HG02642 (cell line): ENCODE measurements at regions not wholly inside any gene's neighbourhood (a gene's known extent, or its start where the extent isn't known, plus 50 kb on each side); places are given as distances from the start of the nearest gene placed in this dataset.
"Not testable (repeated sequence)": the region's sequence is repeated elsewhere in the genome, so short reads cannot be mapped to it uniquely, and the experiment has no call there.

Experiments
- ATAC-seq: cut with Tn5 transposase; IDR thresholded peaks from one replicate; pipeline ENCODE4 v1.9.1; 2021; ENCODE audit warnings: mild to moderate bottlenecking; ENCODE audit not compliant: unreplicated experiment, poor library complexity

DNA sequence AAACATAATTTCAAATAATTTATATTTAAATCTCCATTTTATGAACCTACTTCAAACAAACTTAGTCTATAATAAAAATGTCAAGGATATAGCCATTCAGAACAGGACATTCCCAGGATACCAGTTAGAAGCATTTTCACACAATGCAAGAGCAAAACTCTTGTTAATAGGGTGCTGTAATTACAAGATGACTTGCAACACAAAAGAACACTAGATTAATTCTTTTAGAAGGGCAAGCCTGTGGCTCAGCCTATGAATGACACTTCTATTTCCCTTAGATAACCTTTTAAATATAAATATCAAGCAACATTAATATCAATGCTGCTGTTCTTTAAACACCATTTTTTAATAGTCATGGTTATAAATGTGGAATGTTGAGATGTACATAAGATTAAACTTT lies 157.9 kb upstream of the SCN7A start:
- no peak for ATAC-seq

DNA sequence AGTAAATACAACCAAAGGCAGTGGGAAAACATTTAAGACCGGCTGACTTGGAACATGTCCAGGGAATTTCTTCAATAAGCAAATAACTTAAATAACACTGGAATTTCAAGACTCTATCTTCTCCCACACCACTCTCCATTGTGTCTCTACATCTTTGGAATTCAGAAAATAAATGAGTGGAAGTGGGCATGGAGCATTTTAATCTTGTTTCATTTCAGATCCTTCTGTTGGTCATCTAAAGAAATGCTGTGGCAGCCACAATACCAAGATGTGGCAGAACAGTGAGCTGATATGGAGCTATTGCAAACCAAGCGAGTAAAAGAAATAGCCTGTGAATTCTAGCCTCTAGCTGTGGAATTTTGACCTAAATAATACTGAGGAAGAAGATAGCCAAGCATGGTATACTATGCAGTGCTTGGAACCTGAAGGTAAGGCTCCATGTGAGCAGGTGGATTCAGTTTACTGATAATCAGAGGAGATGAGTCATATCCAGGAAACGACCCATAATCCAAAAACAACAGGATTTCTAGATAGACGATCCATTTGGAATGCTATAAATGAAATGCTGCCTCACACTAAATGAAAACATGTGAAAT lies 157.1 kb upstream of the SCN7A start:
- ATAC-seq, result no peak

DNA sequence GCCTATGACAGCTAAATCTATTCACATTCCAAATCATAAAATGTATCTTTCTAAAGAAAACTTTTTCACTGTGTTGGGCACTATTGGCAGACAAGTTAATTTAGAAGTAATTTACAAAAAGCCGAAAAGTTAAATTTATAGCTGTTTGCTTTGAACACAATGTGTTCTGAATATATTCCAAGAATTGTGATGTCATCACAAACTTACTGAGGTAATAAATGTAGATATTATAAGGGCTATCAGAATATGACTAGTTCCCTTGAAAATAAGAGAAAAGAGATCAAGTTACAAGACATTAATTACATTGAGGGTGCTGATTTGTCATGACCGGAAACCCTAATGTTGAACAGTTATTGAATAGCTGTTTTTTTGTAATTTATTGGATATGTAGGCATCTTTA lies 153.9 kb upstream of the SCN7A start:
- ATAC-seq, result no peak

DNA sequence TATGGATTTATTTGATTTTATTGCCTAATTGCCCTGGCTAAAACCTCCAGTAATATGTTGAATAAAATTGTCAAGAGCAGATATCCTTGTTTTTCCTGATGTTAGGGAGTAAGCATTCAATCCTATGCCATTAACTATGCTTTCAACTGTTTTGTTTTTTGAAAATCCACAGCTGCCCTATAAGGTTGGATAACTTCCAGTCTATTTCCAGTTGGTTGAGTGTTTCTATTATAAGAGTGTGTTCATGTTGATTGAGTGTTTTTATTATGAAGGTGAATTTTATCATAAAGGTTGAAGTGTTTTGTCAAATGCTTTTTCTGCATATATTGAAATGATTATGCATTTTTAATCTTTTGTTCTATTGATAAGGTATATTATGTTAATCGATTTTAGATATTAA lies 149.9 kb upstream of the SCN7A start:
- no peak for ATAC-seq

DNA sequence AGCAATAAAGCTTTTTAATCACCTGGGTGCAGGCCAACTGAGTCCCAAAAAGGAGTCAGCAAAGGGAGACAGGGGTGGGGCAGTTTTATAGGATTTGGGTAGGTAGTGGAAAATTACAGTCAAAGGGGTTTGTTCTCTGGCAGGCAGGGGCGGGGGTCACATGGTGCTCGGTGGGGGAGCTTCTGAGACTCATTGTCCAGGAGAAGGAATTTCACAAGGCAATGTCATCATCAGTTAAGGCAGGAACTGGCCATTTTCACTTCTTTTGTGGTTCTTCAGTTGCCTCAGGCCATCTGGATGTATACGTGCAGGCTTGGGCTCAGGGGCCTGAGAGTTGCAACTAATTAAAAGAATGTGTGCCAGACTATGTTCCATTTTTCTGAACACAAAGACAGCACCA lies 147.5 kb upstream of the SCN7A start:
- not testable (repeated sequence) for ATAC-seq

DNA sequence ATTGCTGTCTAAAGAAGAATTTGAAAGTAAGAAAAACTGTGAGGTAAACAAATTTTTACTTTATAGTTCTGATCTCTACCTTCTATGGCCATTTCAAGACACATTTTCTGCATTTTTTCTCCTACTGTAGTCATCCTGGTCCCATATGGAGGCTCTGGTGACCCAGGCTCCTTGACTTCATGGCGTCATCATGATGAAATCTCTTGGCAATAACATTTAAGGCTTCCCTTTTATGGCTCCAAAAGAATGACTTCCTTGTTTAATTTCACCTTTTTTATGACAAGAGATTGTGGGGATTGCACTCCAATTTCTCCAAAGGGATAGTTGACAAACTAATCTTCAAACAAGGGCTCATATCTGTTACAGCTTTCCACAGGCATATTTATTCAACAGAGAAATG lies 143.0 kb upstream of the SCN7A start:
- no peak for ATAC-seq

DNA sequence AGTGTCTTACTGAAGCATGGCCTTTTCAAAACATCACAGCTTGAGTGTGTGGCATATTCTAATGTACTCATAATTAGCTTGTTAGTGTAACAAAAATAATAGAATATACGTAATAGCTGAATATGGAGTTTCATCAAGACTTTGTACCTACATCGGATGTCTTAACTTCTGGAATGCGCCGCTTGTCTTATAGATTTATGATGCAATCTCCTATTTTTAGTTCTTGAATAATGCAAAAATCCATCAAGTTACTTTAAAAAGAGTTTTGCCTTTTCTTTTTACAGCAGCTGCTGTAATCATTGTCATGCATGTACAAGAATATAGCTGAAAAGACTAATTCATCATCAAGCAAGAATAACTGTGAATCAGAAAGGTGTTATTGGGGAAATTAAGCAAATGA lies 140.7 kb upstream of the SCN7A start:
- no peak for ATAC-seq

DNA sequence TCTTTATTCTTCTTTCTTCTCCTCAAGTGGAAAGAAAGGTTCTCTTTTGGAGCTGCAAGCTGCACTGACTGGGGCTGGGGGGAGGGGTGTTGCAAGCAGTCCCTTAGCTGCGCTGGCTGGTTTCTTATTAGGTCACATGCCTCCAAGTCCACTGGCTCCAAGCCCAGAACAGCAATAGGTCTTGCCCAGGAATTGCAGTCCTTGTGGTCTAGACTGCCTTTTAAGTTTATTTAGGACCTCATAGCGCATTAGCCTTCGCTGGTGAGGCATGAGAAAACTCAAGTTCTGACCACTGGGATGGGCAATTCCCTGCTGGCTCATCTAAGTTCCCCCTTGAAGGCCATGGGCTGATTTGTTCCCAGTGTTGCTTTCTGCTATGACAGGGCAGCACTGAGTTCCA lies 138.6 kb upstream of the SCN7A start:
- ATAC-seq, result no peak

DNA sequence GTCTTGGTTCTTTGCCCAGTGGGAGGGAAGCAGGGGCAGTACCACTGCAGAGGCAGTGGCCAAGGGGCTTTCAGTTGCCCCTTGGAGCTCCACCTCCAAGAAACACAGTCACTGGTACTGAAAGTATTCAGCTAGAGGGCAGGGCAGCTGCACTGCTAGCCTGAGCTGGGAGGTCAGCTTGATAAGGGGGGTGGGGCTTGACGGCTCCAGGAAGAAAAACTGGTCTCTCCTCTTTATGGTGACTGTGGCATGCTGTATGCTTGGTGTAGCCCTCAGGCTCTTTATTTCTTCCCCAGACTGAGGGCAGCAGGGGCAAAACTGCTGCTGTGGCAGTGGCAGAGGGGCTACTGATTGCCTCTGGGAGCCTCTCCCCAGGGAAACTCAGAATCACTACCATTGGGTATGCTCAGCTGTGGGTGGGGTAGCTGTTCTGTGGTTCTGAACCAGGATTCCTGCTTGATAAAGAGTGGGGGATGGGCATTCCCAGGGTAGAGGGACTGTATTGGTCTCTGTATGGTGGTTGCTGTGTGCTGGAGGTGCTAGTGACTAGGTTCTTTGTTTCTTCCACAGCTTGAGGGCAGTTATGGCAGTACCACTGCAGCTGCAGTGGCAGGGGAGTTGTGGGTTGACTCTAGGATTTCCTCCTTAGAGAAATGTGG lies 134.6 kb upstream of the SCN7A start:
- no peak for ATAC-seq

DNA sequence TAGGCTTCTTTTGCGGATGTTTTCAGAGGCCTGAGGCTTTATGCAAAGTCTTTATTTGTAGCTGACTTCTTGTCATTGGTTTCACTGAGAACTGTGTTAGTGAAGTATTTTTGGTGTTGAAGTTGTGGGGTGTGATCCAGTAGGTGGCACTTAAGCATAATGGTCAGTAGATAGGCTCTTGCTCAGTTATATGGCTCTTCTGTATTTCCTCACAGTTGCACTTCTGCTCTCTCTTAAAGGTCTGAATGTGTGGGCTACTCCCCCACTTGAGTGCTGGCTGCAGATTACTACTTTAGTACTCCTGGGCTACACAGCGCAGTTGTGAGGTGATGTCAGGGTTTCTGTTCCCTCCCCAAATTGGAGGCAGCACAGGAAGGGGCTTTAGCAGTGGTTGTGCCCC lies 133.8 kb upstream of the SCN7A start:
- no peak for ATAC-seq

DNA sequence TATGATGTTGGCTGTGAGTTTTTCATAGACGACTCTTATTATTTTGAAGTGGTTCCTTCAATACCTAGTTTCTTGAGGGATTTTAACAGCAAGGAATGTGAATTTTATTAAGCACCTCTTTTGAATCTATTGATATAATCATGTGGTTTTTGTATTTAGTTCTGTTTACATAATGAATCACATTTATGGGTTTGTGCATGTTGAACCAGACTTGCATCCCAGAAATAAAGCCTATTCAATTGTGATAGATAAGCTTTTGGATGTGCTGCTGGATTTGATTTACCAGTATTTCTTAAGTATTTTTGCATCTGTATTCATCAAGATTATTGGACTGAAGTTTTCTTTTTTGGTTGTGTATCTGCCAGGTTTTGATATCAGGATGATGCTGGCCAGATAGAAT lies 131.6 kb upstream of the SCN7A start:
- ATAC-seq, result no peak

DNA sequence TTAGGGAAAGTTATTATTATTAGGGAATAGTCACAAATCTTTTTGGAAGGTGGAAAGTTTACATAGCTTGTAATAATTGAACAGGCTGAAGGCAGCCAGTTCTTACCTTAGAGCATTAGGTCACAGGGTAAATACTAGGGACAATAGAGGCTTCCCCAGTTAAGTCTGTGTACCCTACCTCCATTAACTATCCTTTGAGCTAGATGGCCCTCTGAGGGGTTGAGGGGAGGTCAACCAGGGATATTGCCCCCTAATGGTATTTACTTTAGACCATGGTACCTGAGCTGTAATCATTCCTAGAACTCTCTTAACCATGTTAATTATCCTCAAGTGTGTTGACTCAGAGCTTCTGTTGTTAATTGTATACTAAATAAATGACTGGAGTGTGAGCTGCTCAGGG lies 120.5 kb upstream of the SCN7A start:
- no peak for ATAC-seq

DNA sequence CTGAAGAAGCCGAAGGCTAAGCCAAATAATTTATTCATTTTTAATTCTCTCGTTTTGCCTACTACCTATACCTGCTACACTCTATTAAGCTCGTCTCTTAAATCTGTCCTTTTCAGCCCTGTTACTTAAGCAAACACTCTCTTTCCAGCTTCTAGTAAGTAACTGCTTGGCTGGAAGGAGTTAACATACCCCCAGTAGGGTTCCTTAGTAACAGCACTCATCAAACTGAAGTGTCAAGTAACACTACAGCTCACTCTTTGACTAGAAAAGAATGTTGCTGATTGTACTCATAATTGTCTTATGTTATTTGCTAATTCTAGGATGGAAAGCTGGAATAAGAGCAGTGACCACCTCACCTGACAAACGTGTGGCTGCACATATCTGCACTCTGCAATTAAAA lies 120.0 kb upstream of the SCN7A start:
- ATAC-seq, result no peak

DNA sequence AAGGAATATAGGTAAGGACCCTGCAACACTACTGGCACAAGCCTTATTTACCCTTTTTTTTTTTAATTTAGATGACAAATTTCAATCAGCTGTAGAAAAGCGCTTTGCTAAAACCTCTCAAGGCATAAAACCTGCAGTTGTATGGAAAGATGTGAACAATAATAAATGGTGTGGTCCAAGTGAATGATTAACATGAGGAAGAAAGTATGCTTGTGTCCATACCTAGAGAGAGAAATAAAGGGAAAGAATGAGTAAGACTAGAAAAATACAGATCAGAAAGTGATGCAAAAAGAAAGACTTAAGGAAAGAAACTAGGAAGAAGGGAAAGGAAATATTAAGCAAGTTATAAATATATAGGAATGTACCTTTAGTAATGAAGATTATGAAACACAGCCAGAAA lies 119.2 kb upstream of the SCN7A start:
- no peak for ATAC-seq

DNA sequence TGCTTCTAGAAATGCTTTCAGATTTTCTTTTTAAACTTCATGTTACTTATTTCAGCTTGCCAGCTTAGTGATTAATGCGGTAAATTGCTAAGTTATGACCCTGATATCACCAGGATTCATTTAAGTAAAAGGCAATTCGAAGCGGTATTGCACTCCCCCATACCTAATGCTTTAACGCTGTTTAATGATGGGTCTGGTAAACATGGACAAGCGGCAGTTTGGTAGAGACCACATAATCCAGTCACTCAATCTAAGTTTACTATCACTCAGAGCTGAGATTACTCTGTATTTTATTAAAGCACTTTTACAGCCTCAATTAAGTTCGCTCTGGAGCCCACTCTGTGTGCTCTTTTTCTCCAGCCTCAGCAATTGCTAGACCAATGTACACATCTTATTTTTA lies 118.2 kb upstream of the SCN7A start:
- ATAC-seq, result no peak

DNA sequence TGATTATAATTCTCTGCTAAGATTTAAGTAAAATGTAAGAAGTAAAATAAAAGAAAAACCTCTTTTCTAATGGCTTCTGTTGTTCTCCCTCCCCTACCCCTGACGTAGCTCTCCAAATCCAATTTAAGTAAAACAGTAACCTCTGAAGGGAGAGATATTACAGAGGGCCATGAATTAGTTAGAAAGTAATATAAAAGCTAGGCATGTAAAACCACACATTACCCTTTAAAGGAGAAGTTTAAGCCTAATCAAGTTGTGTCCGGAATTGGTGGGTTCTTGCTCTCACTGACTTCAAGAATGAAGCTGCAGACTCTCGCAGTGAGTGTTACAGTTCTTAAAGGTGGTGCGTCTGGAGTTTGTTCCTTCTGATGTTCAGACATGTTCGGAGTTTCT lies 116.9 kb upstream of the SCN7A start:
- ATAC-seq, result no peak

DNA sequence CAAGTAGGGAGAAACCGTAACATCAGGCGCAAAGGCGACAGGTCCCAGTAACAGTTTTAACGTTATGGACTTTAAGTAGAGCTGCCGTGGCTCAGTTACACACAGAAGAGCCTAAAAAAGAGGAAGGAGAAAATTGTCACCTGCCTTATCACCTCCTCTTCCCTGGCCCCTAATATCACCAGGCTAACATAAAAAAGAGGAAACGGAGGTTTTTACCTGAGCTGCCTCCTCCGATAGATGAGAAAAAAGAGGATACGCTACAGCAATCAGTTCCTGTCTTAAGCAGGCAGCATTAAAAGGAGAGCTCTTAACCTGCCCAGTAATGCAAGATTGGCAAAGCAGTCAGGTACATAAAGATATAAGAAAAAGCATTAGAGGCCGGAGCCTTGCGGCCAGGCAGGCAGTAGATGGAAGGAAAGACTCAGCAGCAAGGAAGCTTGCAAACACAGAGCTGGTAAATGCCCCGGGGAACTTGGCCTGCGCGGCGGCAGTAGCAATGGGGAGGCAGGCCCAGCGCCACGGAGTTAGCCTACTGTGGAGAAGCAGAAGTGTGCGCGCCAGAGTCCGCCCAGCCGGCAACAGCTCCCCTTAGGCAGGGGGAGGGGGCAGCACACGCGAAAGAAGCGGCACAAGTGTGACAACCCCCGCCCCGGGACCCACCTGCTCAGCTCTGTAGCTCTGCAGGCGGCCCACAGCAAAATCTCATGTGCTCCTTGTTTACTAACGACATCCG lies 116.3 kb upstream of the SCN7A start:
- ATAC-seq, result no peak

DNA sequence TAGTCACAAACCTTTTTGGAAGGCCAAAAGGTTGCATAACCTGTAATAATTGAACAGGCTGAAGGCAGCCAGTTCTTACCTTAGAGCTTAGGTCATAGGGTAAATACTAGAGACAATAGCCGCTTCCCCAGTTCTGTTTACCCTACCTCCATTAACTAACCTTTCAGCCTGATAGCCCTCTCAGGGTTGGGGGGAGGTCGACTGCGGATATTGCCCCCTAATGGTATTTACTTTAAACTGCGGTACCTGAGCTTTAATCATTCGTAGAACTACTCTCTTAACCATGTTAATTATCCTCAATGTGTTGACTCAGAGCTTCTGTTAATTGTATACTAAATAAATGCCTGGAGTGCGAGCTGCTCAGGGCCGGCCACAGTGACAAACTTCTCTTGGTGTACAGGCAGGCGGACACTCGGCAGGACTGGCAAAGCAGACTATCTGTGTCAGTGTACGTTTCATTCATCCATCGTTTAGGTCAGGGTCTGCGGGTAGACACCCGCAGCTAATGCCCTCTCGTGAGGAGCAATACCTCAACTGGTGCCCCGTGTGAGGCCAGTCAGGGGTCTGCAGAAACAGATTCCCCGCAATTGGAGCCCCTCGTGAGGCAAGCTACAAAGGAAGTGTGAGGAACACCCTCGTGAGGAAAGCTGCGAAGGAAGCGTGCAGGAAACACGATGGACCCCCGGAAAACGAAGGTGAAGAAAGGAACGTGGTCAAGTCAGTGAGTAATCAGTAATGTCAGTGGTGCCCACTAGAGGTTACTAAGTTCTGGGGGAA lies 115.3 kb upstream of the SCN7A start:
- ATAC-seq, result no peak

DNA sequence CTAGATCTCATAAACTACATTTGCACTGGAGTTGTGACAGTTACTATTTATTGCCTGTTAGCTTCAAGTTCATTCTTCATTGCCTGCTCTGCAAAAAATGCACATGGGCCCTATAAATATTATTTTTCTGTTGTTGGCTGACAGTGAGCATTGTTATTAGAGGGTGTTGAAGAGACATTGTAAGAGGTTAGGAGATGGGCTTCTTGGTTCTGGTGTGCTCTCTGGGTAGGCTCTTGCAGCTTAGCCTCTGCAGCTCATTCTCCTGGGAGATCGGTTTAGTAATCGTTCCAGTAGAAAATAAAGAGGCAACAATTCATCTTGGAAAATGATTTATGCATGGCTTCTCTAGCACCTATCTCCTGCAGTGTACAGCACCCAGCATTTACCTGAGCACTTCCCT lies 113.8 kb upstream of the SCN7A start:
- no peak for ATAC-seq

DNA sequence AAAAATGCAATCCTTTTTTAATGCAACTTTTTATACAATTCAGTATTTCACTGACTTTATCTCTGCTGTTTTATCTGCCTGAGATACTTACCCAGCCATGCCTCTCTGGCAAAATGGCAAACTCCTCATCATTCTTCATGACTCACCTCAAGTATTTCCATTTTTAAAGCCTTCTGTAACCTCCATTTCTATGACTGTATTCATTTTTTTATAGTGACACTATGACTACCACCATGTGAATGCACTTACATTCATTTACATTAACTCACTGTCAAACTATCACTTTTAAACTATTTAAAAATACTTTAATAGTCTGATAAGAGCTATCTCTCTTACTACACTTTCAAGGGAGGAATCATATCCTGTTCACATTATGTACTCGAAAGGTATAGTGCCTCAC lies 99.4 kb upstream of the SCN7A start:
- ATAC-seq, result no peak

DNA sequence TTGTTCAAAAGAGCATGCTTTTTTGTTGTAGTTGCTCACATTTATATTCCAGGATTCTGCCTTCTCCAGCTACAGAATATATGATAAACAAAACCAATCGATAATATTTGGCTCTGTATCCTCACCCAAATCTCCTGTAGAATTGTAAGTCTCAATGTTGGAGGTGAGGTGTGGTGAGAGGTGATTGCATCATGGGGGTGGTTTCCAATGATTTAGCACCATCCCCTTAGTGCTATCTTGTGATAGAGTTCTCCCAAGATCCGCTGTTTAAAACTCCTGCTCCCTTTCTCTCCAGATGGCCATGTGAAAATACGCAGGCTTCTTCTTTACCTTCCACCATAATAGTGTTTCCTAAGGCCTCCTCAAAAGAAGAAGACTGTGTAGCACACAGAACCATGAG lies 98.7 kb upstream of the SCN7A start:
- no peak for ATAC-seq
